ENCODE measurements at regions not wholly inside any gene's neighbourhood (a gene's known extent, or its start where the extent isn't known, plus 50 kb on each side); places are given as distances from the start of the nearest gene placed in this dataset.

DNA sequence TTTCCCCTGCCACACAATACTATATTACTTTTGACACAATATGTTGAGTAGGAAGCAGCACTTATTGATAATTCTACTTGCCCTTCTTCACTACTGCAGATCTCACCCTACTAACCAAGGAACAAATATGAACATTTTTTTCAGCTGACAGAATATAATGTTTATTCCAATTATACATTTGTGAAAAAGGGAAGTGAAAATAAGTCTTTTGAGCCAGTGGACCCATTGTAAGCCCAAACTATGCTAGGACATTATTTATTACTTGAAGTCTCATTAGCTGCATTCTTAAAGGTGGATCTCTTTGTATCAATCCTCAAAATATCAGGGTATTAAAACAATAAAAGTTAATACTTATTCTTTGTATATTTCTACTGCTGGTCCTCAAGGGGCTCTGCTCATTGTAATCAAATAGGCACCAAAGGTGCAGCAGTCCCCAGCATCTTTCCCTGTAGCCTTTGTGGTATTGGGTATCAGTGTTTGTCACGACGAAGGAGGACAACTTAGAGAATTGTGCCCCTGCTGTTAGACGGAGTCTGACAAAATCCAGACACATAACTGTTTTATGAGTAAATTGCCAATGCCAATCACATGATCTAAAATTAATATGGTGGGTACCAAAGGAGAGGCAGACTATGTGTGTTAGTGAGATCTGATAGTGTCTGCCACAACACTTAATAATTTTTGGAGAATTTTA lies 453.5 kb upstream of the CDH9 start:
- no peak for TF ChIP-seq CREB1 (IDR thresholded peaks at IDR 0.05; ENCODE audit: low read depth)
- TF ChIP-seq NFIC (IDR thresholded peaks at IDR 0.05) = no peak
- TF ChIP-seq TCF12 (IDR thresholded peaks at IDR 0.05; ENCODE audit: low read depth) = no peak
- TF ChIP-seq, protein P1, sequence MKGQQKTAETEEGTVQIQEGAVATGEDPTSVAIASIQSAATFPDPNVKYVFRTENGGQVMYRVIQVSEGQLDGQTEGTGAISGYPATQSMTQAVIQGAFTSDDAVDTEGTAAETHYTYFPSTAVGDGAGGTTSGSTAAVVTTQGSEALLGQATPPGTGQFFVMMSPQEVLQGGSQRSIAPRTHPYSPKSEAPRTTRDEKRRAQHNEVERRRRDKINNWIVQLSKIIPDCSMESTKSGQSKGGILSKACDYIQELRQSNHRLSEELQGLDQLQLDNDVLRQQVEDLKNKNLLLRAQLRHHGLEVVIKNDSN (IDR thresholded peaks at IDR 0.05) = no peak
- no peak for TF ChIP-seq EGR1 (IDR thresholded peaks at IDR 0.05)
- TF ChIP-seq YY1 (IDR thresholded peaks at IDR 0.05; ENCODE audit: low read depth) = no peak
- no peak for TF ChIP-seq TEAD4 (IDR thresholded peaks at IDR 0.05)
- no peak for TF ChIP-seq FOXM1 (IDR thresholded peaks at IDR 0.05; ENCODE audit: borderline replicate concordance, low read depth)
- TF ChIP-seq, protein P2, sequence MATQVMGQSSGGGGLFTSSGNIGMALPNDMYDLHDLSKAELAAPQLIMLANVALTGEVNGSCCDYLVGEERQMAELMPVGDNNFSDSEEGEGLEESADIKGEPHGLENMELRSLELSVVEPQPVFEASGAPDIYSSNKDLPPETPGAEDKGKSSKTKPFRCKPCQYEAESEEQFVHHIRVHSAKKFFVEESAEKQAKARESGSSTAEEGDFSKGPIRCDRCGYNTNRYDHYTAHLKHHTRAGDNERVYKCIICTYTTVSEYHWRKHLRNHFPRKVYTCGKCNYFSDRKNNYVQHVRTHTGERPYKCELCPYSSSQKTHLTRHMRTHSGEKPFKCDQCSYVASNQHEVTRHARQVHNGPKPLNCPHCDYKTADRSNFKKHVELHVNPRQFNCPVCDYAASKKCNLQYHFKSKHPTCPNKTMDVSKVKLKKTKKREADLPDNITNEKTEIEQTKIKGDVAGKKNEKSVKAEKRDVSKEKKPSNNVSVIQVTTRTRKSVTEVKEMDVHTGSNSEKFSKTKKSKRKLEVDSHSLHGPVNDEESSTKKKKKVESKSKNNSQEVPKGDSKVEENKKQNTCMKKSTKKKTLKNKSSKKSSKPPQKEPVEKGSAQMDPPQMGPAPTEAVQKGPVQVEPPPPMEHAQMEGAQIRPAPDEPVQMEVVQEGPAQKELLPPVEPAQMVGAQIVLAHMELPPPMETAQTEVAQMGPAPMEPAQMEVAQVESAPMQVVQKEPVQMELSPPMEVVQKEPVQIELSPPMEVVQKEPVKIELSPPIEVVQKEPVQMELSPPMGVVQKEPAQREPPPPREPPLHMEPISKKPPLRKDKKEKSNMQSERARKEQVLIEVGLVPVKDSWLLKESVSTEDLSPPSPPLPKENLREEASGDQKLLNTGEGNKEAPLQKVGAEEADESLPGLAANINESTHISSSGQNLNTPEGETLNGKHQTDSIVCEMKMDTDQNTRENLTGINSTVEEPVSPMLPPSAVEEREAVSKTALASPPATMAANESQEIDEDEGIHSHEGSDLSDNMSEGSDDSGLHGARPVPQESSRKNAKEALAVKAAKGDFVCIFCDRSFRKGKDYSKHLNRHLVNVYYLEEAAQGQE (IDR thresholded peaks at IDR 0.05; ENCODE audit: low read depth) = no peak
- no peak for TF ChIP-seq EP300 (IDR thresholded peaks at IDR 0.05; ENCODE audit: borderline replicate concordance)

DNA sequence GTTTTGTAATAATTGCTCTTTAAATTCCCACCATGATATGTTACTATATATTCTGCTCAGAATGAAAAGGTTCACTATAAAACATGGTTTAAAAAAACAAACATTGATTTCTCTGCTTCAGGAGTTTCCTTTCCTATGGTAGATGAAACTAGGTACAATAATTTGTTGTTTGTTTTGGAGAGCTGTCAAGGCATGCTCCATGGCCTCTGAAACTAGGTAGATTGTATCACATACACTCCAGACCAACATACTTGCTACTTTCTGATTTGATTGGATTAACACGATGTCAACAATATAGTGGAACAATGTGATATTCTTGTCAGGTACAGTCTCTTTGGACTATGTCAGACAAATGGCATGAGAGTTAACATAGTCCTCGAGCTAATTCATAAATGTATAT lies 452.7 kb upstream of the CDH9 start:
- TF ChIP-seq, protein P3, sequence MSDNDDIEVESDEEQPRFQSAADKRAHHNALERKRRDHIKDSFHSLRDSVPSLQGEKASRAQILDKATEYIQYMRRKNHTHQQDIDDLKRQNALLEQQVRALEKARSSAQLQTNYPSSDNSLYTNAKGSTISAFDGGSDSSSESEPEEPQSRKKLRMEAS (IDR thresholded peaks at IDR 0.05) = no peak
- TF ChIP-seq FOXM1 (IDR thresholded peaks at IDR 0.05; ENCODE audit: borderline replicate concordance, low read depth) (no peak), NFIC (IDR thresholded peaks at IDR 0.05) (no peak), EP300 (IDR thresholded peaks at IDR 0.05; ENCODE audit: borderline replicate concordance) (no peak), EGR1 (IDR thresholded peaks at IDR 0.05) (no peak), TEAD4 (IDR thresholded peaks at IDR 0.05) (no peak), CREB1 (IDR thresholded peaks at IDR 0.05; ENCODE audit: low read depth) (no peak), TAF1 (IDR thresholded peaks at IDR 0.05; ENCODE audit: low read depth) (no peak), ZBTB7A (IDR thresholded peaks at IDR 0.05; ENCODE audit: low read depth) (no peak), RAD21 (IDR thresholded peaks at IDR 0.05; ENCODE audit: low read depth) (no peak), YY1 (IDR thresholded peaks at IDR 0.05; ENCODE audit: low read depth) (no peak), TCF12 (IDR thresholded peaks at IDR 0.05; ENCODE audit: low read depth) (no peak), CEBPB (IDR thresholded peaks at IDR 0.05) (no peak)
- TF ChIP-seq, protein P2 (IDR thresholded peaks at IDR 0.05; ENCODE audit: low read depth) = no peak
- TF ChIP-seq, protein P1 (IDR thresholded peaks at IDR 0.05) = no peak

DNA sequence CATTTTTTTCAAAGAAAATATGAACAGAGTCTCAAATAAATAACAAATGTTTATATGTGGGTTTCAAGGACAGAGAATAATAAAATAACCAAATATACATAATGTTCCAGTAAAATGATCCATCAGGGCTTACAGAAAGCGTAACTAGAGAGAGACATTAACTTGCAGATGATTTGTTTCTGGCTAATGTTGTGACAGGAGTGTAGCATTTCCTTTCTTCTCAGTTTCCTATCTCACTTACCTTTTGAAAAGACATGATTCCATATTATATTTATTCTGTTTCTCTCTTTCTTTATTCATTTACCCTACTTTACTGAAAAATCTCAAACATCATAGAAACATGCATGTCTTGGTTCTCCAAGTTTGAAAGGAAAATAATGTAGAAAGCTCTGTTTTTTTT lies 451.3 kb upstream of the CDH9 start:
- no peak for TF ChIP-seq FOXM1 (IDR thresholded peaks at IDR 0.05; ENCODE audit: borderline replicate concordance, low read depth)
- TF ChIP-seq, protein P3 (IDR thresholded peaks at IDR 0.05) = no peak
- TF ChIP-seq ZBTB7A (IDR thresholded peaks at IDR 0.05; ENCODE audit: low read depth) = no peak
- TF ChIP-seq CEBPB (IDR thresholded peaks at IDR 0.05) = no peak
- no peak for TF ChIP-seq EGR1 (IDR thresholded peaks at IDR 0.05)
- no peak for TF ChIP-seq TEAD4 (IDR thresholded peaks at IDR 0.05)
- no peak for TF ChIP-seq TCF12 (IDR thresholded peaks at IDR 0.05; ENCODE audit: low read depth)
- TF ChIP-seq, protein P2 (IDR thresholded peaks at IDR 0.05; ENCODE audit: low read depth) = no peak
- no peak for TF ChIP-seq TAF1 (IDR thresholded peaks at IDR 0.05; ENCODE audit: low read depth)
- no peak for TF ChIP-seq RAD21 (IDR thresholded peaks at IDR 0.05; ENCODE audit: low read depth)
- no peak for TF ChIP-seq YY1 (IDR thresholded peaks at IDR 0.05; ENCODE audit: low read depth)

DNA sequence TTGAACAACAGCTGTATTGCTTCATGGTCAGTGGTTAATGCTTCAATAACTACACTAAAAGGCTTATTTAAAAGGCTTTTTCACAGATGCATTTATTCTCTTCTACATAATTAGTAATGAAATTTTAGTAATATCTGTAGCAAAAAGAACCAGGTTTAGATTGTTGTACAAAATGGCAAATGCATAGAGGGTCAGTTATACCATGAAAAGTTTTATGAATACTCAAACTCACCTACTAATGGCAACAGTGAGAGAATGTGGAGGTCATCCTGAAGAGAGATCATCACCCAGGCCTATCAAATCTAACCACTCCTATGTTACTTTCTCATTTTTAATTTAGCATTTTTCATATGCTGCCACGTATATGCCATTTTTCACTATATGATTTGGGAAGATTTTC lies 444.3 kb upstream of the CDH9 start:
- TF ChIP-seq EP300 (IDR thresholded peaks at IDR 0.05; ENCODE audit: borderline replicate concordance) (no peak), FOXM1 (IDR thresholded peaks at IDR 0.05; ENCODE audit: borderline replicate concordance, low read depth) (no peak), TEAD4 (IDR thresholded peaks at IDR 0.05) (no peak), TCF12 (IDR thresholded peaks at IDR 0.05; ENCODE audit: low read depth) (no peak), CEBPB (IDR thresholded peaks at IDR 0.05) (no peak), CREB1 (IDR thresholded peaks at IDR 0.05; ENCODE audit: low read depth) (no peak), EGR1 (IDR thresholded peaks at IDR 0.05) (no peak), YY1 (IDR thresholded peaks at IDR 0.05; ENCODE audit: low read depth) (no peak), TAF1 (IDR thresholded peaks at IDR 0.05; ENCODE audit: low read depth) (no peak), ZBTB7A (IDR thresholded peaks at IDR 0.05; ENCODE audit: low read depth) (no peak), RAD21 (IDR thresholded peaks at IDR 0.05; ENCODE audit: low read depth) (no peak), NFIC (IDR thresholded peaks at IDR 0.05) (no peak)
- TF ChIP-seq, protein P3 (IDR thresholded peaks at IDR 0.05) = no peak
- TF ChIP-seq, protein P1 (IDR thresholded peaks at IDR 0.05) = no peak
- TF ChIP-seq, protein P2 (IDR thresholded peaks at IDR 0.05; ENCODE audit: low read depth) = no peak

Data from Ishikawa (cell line).